ENCODE measurements at regions not wholly inside any gene's neighbourhood (a gene's known extent, or its start where the extent isn't known, plus 50 kb on each side); places are given as distances from the start of the nearest gene placed in this dataset.

DNA sequence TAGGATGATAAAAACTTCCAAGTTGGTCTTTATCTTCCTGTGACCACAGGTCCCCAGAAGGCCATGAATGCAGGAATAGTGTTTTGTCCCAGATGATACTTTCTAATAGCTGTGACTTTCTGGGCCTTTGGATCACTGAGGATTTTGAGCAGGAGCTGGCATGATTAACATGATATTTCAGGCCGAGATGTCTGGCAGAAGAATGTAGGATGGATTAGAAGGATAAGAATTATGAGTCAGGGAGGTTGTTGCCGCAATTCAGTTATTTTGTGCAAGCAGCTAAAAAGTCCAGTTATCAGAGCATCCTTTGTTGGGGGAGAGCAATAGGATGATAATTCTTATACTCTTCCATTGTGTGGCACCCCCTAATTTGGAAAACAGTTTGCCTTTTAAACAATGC lies 189.7 kb downstream of the PSAT1 start:
- TF ChIP-seq, protein P1, sequence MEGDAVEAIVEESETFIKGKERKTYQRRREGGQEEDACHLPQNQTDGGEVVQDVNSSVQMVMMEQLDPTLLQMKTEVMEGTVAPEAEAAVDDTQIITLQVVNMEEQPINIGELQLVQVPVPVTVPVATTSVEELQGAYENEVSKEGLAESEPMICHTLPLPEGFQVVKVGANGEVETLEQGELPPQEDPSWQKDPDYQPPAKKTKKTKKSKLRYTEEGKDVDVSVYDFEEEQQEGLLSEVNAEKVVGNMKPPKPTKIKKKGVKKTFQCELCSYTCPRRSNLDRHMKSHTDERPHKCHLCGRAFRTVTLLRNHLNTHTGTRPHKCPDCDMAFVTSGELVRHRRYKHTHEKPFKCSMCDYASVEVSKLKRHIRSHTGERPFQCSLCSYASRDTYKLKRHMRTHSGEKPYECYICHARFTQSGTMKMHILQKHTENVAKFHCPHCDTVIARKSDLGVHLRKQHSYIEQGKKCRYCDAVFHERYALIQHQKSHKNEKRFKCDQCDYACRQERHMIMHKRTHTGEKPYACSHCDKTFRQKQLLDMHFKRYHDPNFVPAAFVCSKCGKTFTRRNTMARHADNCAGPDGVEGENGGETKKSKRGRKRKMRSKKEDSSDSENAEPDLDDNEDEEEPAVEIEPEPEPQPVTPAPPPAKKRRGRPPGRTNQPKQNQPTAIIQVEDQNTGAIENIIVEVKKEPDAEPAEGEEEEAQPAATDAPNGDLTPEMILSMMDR (conservative IDR thresholded peaks at IDR 0.05; ENCODE audit: low read depth, low read length) = no peak
- no peak for TF ChIP-seq EZH2 (IDR thresholded peaks at IDR 0.05; ENCODE audit: borderline replicate concordance, low read depth, low read length, poor library complexity, severe bottlenecking)

Data from A673 (cell line).